ENCODE measurements at regions not wholly inside any gene's neighbourhood (a gene's known extent, or its start where the extent isn't known, plus 50 kb on each side); places are given as distances from the start of the nearest gene placed in this dataset.

DNA sequence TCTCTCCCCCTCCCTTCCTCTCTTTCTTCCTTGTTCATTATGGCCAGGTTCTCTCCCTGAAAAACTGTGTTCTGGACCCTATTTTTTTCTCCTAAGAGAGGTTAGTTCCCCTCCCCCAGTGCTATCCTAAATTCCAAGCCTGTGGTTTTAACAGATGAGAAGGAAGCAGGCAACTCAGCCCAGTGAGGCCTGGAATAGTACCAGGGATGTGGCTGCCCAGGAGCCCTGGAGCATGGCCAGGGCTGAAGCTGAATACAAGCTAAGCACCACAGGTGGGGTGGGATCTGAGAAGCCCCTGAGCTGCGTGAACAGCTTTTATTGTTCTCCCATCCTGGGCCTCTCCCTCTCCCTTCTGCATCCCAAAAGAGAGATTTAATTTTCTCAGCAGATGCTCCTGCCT lies 1581.3 kb upstream of the TMEM132C start:
- no peak for DNase-seq (ENCODE audit: low read depth)

DNA sequence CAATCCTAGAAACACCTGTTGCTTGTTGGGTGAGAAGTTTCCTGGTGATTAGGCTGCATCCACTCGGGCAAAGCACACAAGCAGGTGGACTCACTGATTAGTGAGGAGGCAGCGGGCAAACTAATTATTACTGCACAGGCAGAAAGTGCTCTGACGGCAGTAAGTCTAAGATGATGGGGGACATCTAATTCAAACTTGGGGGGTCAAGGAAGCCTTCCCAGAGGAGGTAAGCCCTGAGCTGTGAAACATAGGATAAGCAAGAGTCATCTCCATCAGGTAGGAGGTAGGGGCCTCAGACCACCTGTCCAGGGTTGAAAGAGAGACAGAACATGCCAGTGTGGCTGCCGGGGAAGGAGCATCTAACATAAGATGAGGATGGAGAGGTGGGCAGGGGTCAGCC lies 1578.4 kb upstream of the TMEM132C start:
- DNase-seq (ENCODE audit: low read depth) = no peak

DNA sequence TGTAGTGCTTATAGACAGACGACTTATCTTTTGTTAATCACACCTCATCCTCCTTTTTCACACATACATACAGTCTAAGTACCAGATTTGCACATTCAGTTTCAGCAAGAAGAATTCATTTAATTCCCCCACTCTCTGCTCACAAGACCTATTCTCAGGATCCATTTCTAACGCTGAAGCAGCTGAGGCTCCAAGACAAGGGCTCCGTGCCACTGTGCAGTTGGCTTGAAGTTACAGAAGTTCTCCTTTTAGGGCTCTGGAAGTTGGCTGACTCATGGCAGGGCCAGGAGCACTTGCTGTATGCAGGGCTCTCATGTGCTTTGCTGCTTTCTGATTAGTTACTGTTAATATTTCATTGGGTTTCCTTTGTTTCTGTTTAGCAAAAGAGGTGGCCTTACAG lies 1566.9 kb upstream of the TMEM132C start:
- no peak for DNase-seq (ENCODE audit: low read depth)

DNA sequence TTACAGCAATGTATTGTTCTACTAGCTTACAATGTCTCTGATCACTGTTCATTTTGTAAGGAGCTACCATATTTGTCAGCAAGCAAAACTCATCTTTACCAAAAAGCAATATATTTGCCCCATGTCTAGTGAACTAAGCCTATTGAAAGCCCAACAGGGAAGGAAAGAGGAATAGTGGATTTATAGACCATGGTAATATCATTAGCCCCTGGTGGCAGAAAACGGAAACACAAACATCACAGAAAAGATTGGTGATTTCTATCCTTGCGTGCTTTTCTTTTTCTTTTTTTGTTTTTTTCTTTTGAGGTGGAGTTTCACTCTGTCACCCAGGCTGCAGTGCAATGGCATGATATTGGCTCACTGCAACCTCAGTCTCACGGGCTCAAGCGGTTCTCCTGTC lies 1562.4 kb upstream of the TMEM132C start:
- no peak for DNase-seq (ENCODE audit: low read depth)

DNA sequence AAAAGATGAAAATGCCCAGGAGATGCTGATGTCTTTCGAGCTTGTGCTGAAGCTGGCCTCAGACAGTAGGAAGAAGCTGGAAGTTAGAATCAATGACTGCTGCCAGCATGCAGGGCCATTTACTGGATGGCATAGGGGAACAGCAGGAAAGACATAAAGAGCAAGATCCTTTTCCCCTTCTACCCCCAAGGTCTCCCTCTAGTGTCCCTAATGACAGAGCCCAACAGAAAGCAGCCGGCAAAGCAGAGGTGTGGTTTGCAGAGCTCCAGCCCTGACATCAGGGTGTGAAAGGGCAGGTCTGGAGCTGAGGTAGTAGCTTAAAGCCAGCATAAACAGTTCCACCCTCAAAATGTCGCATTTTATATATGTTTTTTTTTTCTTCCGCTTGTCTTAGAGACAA lies 1560.7 kb upstream of the TMEM132C start:
- DNase-seq (ENCODE audit: low read depth) = no peak

DNA sequence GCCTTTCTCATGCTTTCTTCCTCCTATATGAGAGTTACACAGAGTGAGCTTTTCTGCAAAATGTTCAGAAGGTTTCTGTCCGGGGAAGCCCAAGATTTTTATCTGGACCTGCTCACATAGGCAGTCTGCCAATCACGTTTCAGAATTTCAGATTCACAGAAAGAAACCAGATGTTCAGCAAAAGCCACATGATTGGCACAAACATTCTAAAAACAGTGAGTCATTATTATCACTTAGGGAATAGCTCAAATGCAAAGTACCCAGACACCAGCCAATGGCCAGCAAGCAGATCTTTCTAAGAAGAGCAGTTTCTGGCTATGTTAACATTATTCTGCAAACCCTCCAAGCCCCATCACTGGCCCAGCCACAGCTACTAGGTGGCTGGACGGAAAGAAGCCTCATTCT lies 1558.5 kb upstream of the TMEM132C start:
- DNase-seq (ENCODE audit: low read depth) = no peak

DNA sequence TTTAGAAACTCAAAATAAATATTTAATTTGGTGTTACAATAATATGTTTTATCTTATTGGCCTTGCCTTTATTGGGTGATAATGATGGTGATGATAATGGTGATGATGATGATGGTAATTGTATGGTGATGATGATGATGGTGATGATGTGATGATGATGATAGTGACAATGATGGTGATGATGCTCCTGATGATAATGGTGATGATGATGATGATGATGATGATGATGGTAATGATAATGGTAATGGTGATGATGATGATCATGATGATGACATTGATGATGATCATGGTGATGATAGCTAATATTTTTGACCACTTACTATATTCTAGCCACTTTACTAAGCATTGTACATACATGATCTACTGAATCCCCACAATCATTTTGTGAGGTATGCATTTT lies 1548.6 kb upstream of the TMEM132C start:
- DNase-seq (ENCODE audit: low read depth) = no peak

DNA sequence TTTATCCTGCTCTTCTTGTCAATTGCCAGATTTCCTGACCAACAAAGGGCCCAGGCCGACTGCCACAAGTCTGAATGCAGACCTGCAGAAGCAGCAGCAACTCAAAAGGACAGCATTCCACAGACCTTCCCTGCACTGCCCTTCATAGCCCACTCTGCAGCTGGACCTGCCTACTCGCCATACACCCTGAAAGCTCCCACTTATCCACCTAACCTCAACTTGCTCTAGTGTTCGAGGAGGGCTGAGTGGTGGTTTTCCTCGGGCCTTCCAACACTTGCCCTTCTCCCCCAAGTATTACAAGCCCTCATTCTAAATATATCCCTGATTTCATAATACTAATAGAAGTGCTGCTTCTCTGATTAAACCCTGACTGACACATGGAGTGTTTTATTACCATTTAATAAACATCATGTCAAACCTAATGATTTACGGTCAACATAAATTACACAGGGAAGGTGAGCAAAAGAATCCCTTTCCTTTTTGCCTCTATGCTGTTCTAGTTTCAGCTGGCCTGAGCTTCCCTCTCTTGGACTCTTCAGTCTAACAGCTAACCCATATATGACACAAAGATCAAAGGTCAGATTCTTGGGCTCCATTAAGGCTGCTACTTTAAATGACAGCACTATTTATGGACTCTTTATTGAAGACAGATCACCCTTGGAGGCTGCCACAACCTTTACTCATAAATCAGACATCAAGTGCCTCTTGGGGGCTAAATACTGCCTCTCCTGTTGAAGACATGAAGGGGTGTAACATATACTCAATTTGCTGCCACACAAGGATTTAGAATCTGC lies 1546.9 kb upstream of the TMEM132C start:
- DNase-seq (ENCODE audit: low read depth) = no peak

DNA sequence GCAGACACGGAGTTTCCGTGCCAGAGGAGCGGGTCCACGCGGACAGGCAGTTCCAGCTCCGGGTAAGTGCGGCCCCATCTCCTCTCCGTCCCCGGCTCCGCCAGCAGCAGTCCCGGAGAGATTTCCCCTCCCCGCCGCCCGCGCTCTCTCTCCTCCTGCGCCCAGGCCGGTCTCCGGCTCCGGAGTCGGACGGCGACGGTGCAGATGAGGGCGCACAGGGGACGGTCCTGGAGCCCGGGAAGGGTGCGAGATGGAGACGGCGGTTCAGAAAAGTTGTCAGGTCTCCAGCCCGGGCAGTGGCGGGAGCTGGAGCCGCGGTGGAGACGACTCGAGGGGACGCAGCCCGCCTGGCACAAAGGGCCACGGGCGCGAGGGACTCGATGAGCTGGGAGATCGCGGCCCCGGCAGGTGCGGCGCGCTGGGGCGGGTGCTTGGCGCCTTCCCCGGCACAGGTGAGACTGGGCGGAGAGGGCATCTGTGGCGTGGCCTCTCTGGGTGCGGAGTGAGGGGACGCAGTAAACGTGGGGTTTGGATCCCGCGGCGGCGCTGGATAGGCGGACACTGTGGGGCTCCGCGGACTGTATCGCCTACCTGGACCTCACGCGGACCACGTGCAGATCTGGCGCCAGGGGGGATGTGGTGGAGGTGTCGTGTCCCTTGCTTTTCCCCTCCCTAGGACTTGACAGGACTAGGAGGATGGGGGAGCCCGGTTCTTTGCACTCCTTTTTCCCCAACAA lies 1540.3 kb upstream of the TMEM132C start:
- DNase-seq (ENCODE audit: low read depth) = no peak

DNA sequence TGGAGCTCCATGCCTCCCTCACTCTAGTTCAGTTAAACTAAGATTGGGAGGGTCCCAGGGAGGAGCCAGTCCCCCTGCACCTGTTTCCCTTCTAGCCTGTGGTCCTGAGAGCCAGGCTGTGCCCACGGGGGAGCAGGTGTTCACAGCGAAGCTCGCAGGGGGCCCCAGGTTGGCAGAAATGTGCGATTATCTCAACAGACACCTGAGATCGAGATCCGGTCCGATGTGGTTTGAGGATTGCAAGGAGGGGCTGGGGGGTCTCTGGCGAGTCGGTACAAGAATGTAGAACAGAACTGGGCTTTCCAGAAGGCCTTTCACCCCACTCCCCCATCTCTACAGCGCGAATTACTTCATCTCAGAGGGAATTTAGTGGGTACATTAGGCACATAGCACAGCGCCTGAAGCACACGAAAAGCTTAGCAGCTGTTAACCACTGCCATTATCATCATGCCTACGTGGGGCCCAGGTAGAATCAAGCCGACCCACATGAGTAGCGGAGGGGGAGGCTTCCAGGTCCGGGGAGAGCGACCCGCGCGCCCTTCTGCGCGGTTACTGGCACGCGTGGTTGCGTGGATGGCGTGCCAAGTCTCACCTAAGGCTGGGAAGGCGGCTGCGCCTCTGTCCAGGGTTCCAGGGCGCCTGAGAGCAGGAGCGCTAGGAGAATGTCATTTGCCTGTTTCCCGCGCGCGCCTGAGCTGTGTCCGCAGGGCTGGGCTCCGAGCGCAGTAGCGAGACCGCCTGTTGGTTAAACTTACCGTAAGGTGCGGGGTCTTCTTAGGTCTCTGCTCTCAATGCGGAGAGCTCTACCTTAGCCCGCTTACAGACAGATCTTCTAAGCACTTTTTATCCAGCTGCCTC lies 1539.5 kb upstream of the TMEM132C start:
- DNase-seq (ENCODE audit: low read depth) = no peak

DNA sequence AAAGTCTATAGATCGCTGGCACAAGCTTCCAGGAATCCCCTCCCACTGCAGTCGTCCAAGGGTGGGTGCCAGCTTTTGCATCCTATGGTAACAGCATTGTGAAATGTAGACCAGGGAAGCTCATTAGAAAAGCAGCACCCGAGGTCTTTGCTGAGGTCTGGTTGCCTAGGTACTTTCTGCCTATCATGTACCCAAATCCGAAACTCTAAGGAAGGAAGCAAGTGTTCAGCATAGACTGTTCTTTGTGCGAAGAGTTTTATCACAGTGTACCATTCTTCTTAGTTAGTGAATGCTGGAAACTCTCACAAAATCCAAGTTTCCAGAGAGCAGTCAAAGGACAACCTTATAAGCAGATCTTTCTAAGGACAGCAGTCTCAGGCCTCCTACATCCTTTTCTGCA lies 1532.7 kb upstream of the TMEM132C start:
- DNase-seq (ENCODE audit: low read depth) = no peak

DNA sequence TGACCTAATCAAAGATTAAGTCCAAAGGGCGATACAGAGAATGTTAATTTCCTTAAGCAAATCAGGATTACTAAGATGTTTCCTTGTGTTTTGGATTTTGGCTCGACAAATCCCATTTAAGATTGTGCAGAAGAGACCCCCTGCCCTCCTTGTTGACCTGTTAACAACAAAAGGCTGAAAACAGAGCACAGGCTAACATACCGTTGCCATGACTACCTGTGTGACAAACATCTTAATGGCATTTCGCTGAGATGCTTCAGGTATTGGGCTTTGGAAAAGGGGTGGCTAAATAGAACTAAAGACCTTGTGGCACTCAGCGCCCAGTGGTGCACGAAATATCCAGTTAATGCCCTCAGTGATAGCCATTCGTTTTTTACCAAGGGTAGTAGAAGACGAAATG lies 1532.3 kb upstream of the TMEM132C start:
- DNase-seq (ENCODE audit: low read depth) = no peak

DNA sequence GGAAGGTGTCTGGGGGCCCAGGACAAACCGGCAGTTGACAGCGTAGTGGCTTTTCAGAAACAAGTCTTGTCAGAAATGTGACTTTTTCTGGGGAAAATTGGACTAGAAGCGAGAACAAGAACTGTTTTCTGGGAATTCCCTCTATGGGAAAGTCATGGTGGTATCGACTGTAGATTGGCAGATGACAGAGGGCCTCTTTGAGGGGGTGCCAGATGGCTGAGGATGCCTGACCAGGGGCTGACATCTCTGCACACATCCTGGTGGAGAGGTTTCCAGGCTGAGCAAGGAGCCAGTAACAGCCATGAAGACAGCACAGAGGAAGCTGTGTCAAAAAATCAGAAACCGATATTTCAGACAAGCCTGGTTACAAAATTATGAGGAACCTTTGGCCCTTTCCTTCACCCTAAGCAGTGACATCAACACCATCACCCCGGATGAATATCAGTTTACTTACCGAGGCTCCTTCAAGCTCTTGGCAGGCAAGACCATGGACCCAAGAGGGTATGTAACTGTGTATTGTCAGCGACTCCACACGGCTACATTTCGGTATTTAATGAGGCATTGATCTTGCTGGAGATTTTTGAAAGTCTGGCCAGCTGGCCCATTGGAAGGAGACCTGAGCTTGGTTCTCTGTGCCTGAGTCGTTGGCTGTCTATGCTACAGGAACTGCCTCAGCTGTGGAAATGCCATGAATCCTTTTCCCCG lies 1525.3 kb upstream of the TMEM132C start:
- DNase-seq (ENCODE audit: low read depth) = no peak

DNA sequence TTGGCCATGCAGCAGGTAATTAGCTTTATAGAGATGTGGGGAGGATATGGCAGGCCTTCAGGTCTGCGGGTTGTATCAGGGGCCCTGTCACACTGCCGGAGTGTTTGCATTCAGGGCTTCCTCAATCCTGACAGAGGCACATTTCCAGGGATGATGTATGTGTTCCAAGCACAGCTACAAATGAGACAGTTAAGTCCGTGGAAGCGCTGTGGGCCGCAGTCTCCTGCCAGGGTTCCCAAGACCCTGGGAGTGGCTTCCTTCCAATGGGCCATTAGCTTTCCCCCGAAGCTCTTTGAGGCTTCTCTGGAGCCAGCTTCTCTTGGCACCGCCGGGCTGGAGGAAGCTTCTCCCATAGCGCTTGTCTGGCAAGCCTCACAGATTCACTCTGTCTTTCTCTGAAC lies 1524.7 kb upstream of the TMEM132C start:
- DNase-seq (ENCODE audit: low read depth) = no peak

DNA sequence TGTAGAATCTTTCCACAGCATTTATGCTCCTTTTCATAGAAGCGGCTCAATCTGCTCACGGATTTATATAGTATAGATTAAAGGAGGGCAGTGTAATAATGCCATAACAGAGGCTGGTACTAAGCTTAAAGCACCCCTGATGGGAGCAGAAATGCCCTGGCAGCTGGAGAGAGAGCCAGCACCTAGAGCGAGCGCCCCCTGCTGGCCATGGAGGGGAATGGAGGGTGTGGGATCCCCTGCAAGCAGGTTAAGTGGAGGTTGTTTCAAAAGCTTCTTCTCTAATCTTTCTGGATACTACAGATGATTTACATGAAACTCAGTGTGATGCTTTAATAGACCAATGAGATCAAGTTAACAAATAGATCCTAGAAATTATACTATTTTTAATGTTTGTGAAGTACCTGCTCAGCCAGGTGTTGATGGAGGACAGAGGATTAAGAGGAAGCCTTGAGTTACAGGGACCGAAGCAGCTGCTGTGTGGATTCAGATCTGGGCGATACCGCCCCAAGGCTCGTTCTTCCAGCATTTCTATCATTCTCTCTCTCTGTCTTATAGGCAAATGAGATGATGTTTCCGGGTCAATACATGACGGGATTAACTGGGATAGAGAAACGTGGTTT lies 1519.3 kb upstream of the TMEM132C start:
- peak; percentile 17 for DNase-seq (ENCODE audit: low read depth)

DNA sequence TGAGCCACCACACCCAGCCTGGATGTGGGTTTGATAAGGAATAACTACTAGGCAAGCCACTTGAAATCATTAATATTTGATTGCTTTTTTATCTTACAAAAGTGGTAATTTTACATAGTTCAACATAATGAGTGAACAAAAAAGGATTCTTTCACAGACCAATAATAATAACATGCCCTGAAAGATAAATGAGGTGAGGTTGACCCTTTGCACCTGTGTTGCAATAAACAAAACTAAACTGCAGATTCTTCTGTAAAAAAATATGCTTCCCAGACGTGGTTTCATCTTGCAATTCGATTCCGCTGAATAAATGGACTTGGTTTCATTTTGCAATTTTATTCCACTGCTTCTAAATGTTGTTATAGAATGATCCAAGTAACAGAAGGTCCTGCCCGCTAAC lies 1514.9 kb upstream of the TMEM132C start:
- no peak for DNase-seq (ENCODE audit: low read depth)

DNA sequence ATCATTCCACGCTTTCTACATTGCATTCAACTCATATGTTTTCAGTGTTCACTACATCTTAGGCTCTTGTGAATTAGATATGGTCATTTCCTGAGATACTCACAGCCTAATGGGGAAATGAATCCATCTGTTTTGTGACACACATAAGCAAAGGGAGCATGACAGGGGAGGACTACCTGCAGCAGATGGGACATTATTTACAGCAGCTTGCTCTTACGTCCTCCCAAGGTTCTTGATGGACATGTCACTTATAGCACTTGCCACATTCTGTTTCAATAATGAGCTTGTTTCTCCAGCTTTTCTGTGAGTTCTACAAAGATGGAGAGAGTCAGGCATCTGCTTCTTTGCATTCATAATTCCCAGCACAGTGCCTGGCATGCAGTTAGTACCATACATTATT lies 1509.6 kb upstream of the TMEM132C start:
- no peak for DNase-seq (ENCODE audit: low read depth)

DNA sequence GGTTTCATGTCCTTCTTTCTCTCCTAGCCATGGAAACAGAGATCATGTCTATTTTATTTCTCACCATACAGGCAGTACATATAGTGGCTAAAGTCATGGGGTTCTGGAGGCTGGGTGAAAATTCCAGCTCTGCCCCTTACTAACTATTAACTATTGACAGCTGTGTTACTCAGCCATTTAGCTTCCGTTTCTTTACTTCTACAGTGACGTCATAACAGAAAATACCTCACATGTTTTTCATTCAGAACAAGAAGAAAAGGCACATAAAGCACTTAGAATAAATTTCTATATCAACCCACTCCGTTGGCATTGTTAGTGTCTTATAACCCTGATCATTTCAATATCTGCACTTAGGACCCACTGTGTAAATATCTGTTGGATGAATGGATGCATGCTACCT lies 1506.9 kb upstream of the TMEM132C start:
- DNase-seq (ENCODE audit: low read depth) = no peak

DNA sequence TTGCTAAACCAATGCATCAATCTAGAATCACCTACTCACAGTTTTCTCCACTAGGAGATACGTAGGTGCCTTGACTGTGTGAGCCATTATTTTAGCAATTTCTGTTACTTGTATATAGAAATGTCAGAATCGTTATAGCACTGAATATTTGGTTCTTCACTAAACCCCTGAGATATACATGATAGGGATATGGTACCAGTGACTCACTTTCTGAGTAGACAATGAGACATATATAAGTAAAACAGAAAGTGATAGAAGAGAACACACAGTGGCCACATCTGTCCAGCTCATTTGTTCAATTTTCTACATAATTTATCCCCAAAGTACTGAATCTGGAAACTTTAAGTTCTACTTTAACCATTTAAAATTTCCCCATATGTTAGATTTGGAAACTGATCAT lies 1505.5 kb upstream of the TMEM132C start:
- DNase-seq (ENCODE audit: low read depth) = no peak

DNA sequence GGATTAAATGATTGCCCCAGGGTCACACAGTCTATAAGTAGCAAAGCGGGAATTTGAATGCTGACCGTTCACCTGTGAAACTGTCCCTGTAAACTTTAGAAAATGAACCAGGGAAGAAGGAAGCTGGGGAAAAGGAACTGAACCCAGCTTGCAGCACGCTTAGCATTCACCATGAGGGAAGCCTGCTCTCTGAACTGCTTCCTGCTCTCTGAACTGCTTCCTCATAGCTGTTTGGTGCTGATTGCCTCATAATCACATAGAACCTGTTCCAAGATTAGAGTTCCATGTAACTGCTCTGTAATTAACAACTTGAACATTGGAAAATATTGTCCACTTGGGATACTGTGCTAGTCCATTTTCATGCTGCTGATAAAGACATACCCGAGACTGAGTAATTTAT lies 1504.8 kb upstream of the TMEM132C start:
- no peak for DNase-seq (ENCODE audit: low read depth)

DNA sequence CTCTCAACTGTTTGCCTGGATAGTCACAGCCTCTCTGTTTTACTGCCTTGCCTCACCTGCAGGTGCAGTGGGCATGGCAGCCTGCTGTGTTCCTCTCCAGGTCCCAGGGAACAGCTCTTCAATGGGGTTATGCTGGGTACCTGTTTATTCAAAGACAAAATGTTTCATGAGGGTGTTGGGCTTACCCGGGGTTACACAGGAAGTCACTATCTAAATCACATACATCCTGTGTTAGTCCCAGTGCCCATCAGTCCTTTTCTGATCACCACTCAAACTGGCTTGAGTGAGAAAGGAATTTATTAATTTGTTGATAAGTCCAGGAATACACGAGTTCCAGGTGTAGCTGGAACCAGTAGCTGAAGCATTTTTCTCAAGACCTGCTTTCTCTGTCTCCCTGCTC lies 1503.6 kb upstream of the TMEM132C start:
- DNase-seq (ENCODE audit: low read depth) = no peak

DNA sequence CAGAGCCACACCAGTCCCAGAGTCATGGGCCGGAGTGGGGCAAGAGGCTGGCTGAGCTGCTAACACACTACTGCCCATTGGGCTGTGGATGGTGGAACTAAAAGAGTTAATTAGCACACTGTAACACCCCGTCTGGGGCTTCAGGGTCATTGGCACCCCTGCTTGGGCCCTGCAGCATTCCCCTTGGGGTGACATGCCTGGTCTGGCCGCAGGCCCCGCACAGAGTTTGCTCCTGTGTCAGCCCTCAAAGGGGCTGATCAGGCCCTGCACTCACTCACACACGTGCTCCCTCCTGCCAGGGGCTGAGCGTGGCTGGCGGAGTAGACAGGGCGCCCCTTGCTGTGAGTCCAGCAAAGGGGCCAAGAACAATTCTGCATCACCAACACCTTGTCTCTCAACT lies 1499.6 kb upstream of the TMEM132C start:
- no peak for DNase-seq (ENCODE audit: low read depth)
